HEK293T (cell line): ENCODE measurements at regions not wholly inside any gene's neighbourhood (a gene's known extent, or its start where the extent isn't known, plus 50 kb on each side); places are given as distances from the start of the nearest gene placed in this dataset.

Experiments
- ARNT ChIP-seq: fragments of 450-650 bp; IDR thresholded peaks from 2 replicates; pipeline ENCODE4 v1.6.1; 2017; ENCODE audit warnings: mild to moderate bottlenecking
- CTBP1 ChIP-seq: fragments of 450-650 bp; IDR thresholded peaks from 2 replicates; pipeline ENCODE4 v1.6.1; 2016; ENCODE audit warnings: borderline replicate concordance
- ELF4 ChIP-seq: fragments of 450-650 bp; IDR thresholded peaks from 2 replicates; pipeline ENCODE4 v1.6.1; 2017; ENCODE audit warnings: antibody characterized with exemption
- FOXM1 ChIP-seq: fragments of 450-650 bp; IDR thresholded peaks from 2 replicates; pipeline ENCODE4 v1.6.1; 2017; ENCODE audit warnings: mild to moderate bottlenecking, borderline replicate concordance
- HDGF ChIP-seq: fragments of 450-650 bp; IDR thresholded peaks from 2 replicates; pipeline ENCODE4 v1.6.1; 2017; ENCODE audit warnings: antibody characterized with exemption, borderline replicate concordance
- PKNOX1 ChIP-seq: fragments of 450-650 bp; IDR thresholded peaks from 2 replicates; pipeline ENCODE4 v1.6.1; 2016
- SP1 ChIP-seq: fragments of 450-650 bp; IDR thresholded peaks from 2 replicates; pipeline ENCODE4 v1.6.1; 2017

GRCh38 chr13:78777396-78777795 lies 118.4 kb upstream of the OBI1 start:
- TF ChIP-seq SP1 (no peak), HDGF (no peak), PKNOX1 (no peak), ELF4 (no peak), CTBP1 (no peak), FOXM1 (no peak), ARNT (no peak)
